Endothelial cell of umbilical vein (primary cell): ENCODE measurements at regions not wholly inside any gene's neighbourhood (a gene's known extent, or its start where the extent isn't known, plus 50 kb on each side); places are given as distances from the start of the nearest gene placed in this dataset.

Source experiments
- BruUV-seq: library from RNA; stranded (reverse); fragments of 400-500 nt; replicated peaks from 2 replicates; lab custom pipeline; 2021; lab: Mats Ljungman, UMichigan
- CTCF ChIA-PET: fragments of 300-600, 350-600 bp; sonication (Branson Sonifier 250); formaldehyde crosslinking; loops from one replicate; lab custom pipeline; 2021; ENCODE audit warnings: antibody characterized with exemption, inconsistent platforms; lab: Charles Lee
- POLR2A ChIA-PET: fragments of 300-600, 350-600 bp; sonication (Branson Sonifier 250); formaldehyde crosslinking; loops from one replicate; lab custom pipeline; 2021; ENCODE audit warnings: antibody characterized with exemption, inconsistent platforms; lab: Charles Lee
- DNase-seq: peaks from one replicate; pipeline ENCODE4 v3.0.0-alpha.2; 2011; ENCODE audit warnings: low read depth, low spot score
- FAIRE-seq: peaks from 2 replicates; lab custom pipeline; 2011; peaks lifted over from hg19 to GRCh38; lab: Jason Lieb, UNC
- H2AFZ ChIP-seq: 2 replicates; pipeline ENCODE4 v1.6.0; 2012; ENCODE audit warnings: low read depth, low read length, control low read depth, inconsistent platforms
- H3K27ac ChIP-seq: 2 replicates; pipeline ENCODE4 v1.5.1; 2011; ENCODE audit warnings: low read depth, mild to moderate bottlenecking, control low read depth, low read length, moderate library complexity; ENCODE audit not compliant: insufficient read depth
- H3K27me3 ChIP-seq, 2 experiments: 2 replicates each; pipeline versions ENCODE4 v1.6.0 to v1.6.1; 2011; ENCODE audit warnings: low read length in 2 of 2, mixed read lengths in 1 of 2; ENCODE audit not compliant: control insufficient read depth in 2 of 2, insufficient read depth in 2 of 2
- H3K36me3 ChIP-seq, 2 experiments: 2 replicates in 1 of 2; 3 replicates in 1 of 2; pipeline ENCODE4 v1.5.1; 2011; ENCODE audit warnings: low read length in 2 of 2, mild to moderate bottlenecking in 1 of 2, moderate library complexity in 1 of 2; ENCODE audit not compliant: control insufficient read depth in 2 of 2, insufficient read depth in 2 of 2; ENCODE audit errors: extremely low read depth in 1 of 2
- H3K4me1 ChIP-seq: 3 replicates; pipeline ENCODE4 v1.5.1; 2011; ENCODE audit warnings: mild to moderate bottlenecking, low read length; ENCODE audit not compliant: control insufficient read depth, insufficient read depth; ENCODE audit errors: extremely low read depth
- H3K4me2 ChIP-seq: 2 replicates; pipeline ENCODE4 v1.6.1; 2011; ENCODE audit warnings: low read length, control low read depth, mixed read lengths; ENCODE audit not compliant: insufficient read depth
- H3K4me3 ChIP-seq, 3 experiments: fragments of 200-600 bp in 1 of 3; sonication (generic), shearing (Covaris generic) in 1 of 3; replicated peaks in 1 of 3; 2 replicates each; pipeline ENCODE4 v1.5.1; 2011 to 2016; ENCODE audit warnings: control low read depth in 3 of 3, low read length in 3 of 3, mild to moderate bottlenecking in 2 of 3, inconsistent platforms in 1 of 3, low read depth in 1 of 3, moderate library complexity in 1 of 3; ENCODE audit not compliant: insufficient read depth in 1 of 3
- H3K79me2 ChIP-seq: 2 replicates; pipeline ENCODE4 v1.6.0; 2012; ENCODE audit warnings: low read length, inconsistent platforms; ENCODE audit not compliant: control insufficient read depth, insufficient read depth
- H3K9ac ChIP-seq: replicated peaks from 2 replicates; pipeline ENCODE3; 2011; ENCODE audit warnings: low read length, control low read depth; ENCODE audit not compliant: insufficient read depth; ENCODE audit errors: extremely low read depth
- H3K9me1 ChIP-seq: replicated peaks from 3 replicates; pipeline ENCODE4 v1.6.0; 2011; ENCODE audit warnings: mild to moderate bottlenecking, low read length; ENCODE audit not compliant: control insufficient read depth, insufficient read depth; ENCODE audit errors: extremely low read depth
- H3K9me3 ChIP-seq: replicated peaks from 2 replicates; pipeline ENCODE4 v1.5.1; 2012; ENCODE audit warnings: low read length, inconsistent platforms; ENCODE audit not compliant: control insufficient read depth, insufficient read depth
- H4K20me1 ChIP-seq: replicated peaks from 2 replicates; pipeline ENCODE3; 2011; ENCODE audit warnings: mild to moderate bottlenecking, low read length; ENCODE audit not compliant: control insufficient read depth, insufficient read depth; ENCODE audit errors: extremely low read depth
- CTCF ChIP-seq, 2 donors: IDR thresholded peaks; 1 replicate in 1 of 2; 2 replicates in 1 of 2; pipeline ENCODE4 v1.5.1; 2011; ENCODE audit warnings: low read length in 2 of 2, mild to moderate bottlenecking in 2 of 2, moderate library complexity in 2 of 2, control low read depth in 1 of 2, inconsistent platforms in 1 of 2, low read depth in 1 of 2; ENCODE audit not compliant: insufficient read depth in 1 of 2; ENCODE audit errors: extremely low read depth in 1 of 2
- EZH2 ChIP-seq: IDR thresholded peaks from 2 replicates; pipeline ENCODE4 v1.6.1; 2012; ENCODE audit warnings: borderline replicate concordance, low read depth, mild to moderate bottlenecking, moderate library complexity, low read length, inconsistent platforms; ENCODE audit not compliant: severe bottlenecking
- FOS ChIP-seq: IDR thresholded peaks from 2 replicates; pipeline ENCODE4 v1.6.1; 2011; ENCODE audit warnings: mild to moderate bottlenecking, low read length, moderate library complexity, borderline replicate concordance; ENCODE audit not compliant: insufficient read depth
- GATA2 ChIP-seq: IDR thresholded peaks from 2 replicates; pipeline ENCODE4 v1.7.0; 2011; ENCODE audit warnings: low read depth, mild to moderate bottlenecking, moderate library complexity, mixed read lengths, low read length; ENCODE audit not compliant: insufficient read length, insufficient read depth
- JUN ChIP-seq: IDR thresholded peaks from 2 replicates; pipeline ENCODE4 v1.6.1; 2011; ENCODE audit warnings: borderline replicate concordance, low read depth; ENCODE audit not compliant: insufficient read length, insufficient read depth
- MAX ChIP-seq: IDR thresholded peaks from 2 replicates; pipeline ENCODE4 v1.6.1; 2011; ENCODE audit not compliant: insufficient read depth, insufficient read length
- MYC ChIP-seq: IDR thresholded peaks from one replicate; pipeline ENCODE4 v1.6.1; 2011; ENCODE audit warnings: mild to moderate bottlenecking, low read depth, low read length
- POLR2A ChIP-seq: IDR thresholded peaks from 2 replicates; pipeline ENCODE4 v1.6.1; 2012; ENCODE audit warnings: low read depth, mild to moderate bottlenecking, control low read depth, low read length
- POLR2AphosphoS5 ChIP-seq: IDR thresholded peaks from 2 replicates; pipeline ENCODE4 v1.6.1; 2012; ENCODE audit warnings: low read depth, mild to moderate bottlenecking, control low read depth, low read length, moderate library complexity; ENCODE audit not compliant: insufficient read depth
- dilution Hi-C: fragments of 300-500 bp; cut with MboI; formaldehyde crosslinking; loops from one replicate; pipeline ENCODE4 v1.15.0; 2019; ENCODE audit warnings: low sequenced_read_pairs; ENCODE audit not compliant: extremely low pct_ligation_motif_present
- intact Hi-C: fragments of 100-400 bp; cut with micrococcal nuclease; formaldehyde crosslinking; loops from one replicate; pipeline ENCODE4 v1.10.0; 2022

GRCh38 chr10:56871160-56871668 lies 510.2 kb upstream of the ZWINT start:
- Histone ChIP-seq H3K4me1 (no peaks in the 10 kb centered on the region), H3K36me3 (no peaks in the 10 kb centered on the region), H3K9me1 (no peaks in the 10 kb centered on the region), H3K4me3 (no peak overlapping the region), H4K20me1 (no peaks in the 10 kb centered on the region), H3K4me2 (no peak overlapping the region), H2AFZ (no peak overlapping the region), H3K79me2 (no peaks in the 10 kb centered on the region), H3K27ac (no peak overlapping the region), H3K9ac (no peak overlapping the region), H3K9me3 (no peaks in the 10 kb centered on the region), H3K27me3 (no peaks in the 10 kb centered on the region)
- DNase-seq (no peak), FAIRE-seq (no peak)
- TF ChIP-seq EZH2 (no peak), POLR2A (no peak), FOS (no peak), POLR2AphosphoS5 (no peak), CTCF (IDR thresholded peaks at IDR 0.05; ENCODE audit: extremely low read depth in 1 of 2, insufficient read depth in 1 of 2, low read depth in 1 of 2, low read length in 2 of 2) (no peak), MYC (no peak), MAX (no peak), JUN (no peak), GATA2 (no peak)
- dilution Hi-C loops (no loop called here), intact Hi-C loops (no loop called here)
- BruUV-seq = no TSS peak
- CTCF ChIA-PET = no interaction called here
- POLR2A ChIA-PET = no interaction called here
